Bronchial epithelial cell (primary cell): ENCODE measurements at regions not wholly inside any gene's neighbourhood (a gene's known extent, or its start where the extent isn't known, plus 50 kb on each side); places are given as distances from the start of the nearest gene placed in this dataset.

Experiments used
- DNase-seq: peaks from one replicate; pipeline ENCODE4 v3.0.0-alpha.2; 2010; ENCODE audit warnings: low read depth
- FAIRE-seq: peaks from 2 replicates; lab custom pipeline; 2011; peaks lifted over from hg19 to GRCh38; lab: Jason Lieb, UNC
- H3K27me3 ChIP-seq: 2 replicates; pipeline ENCODE4 v1.5.1; 2011; ENCODE audit warnings: low read length; ENCODE audit not compliant: control insufficient read depth, insufficient read depth
- H3K36me3 ChIP-seq: 2 replicates; pipeline ENCODE4 v1.5.1; 2011; ENCODE audit warnings: low read length; ENCODE audit not compliant: control insufficient read depth, insufficient read depth
- H3K4me3 ChIP-seq: 2 replicates; pipeline ENCODE4 v1.5.1; 2011; ENCODE audit warnings: mild to moderate bottlenecking, low read depth, low read length, control low read depth
- CTCF ChIP-seq: IDR thresholded peaks from 2 replicates; pipeline ENCODE4 v1.5.1; 2011; ENCODE audit warnings: mild to moderate bottlenecking, moderate library complexity, low read length, control low read depth, inconsistent platforms; ENCODE audit not compliant: insufficient read depth, severe bottlenecking

GRCh38 chr5:128644863-128645262 is 106.8 kb upstream of the FBN2 start:
- H3K4me3 ChIP-seq: no peak overlapping the region
- no peaks in the 10 kb centered on the region for H3K27me3 ChIP-seq
- no peak for DNase-seq
- FAIRE-seq: no peak
- no peaks in the 10 kb centered on the region for H3K36me3 ChIP-seq
- TF ChIP-seq CTCF: no peak

GRCh38 chr5:128645581-128645980 is 107.5 kb upstream of the FBN2 start:
- Histone ChIP-seq H3K27me3 (no peaks in the 10 kb centered on the region), H3K4me3 (no peak overlapping the region), H3K36me3 (no peaks in the 10 kb centered on the region)
- FAIRE-seq (no peak), DNase-seq (no peak)
- TF ChIP-seq CTCF: no peak

GRCh38 chr5:128646176-128646575 is 108.1 kb upstream of the FBN2 start:
- DNase-seq (no peak), FAIRE-seq (no peak)
- no peaks in the 10 kb centered on the region for H3K36me3 ChIP-seq
- H3K27me3 ChIP-seq: no peaks in the 10 kb centered on the region
- no peak for TF ChIP-seq CTCF
- no peak overlapping the region for H3K4me3 ChIP-seq

GRCh38 chr5:128649192-128649591 is 111.1 kb upstream of the FBN2 start:
- no peak for FAIRE-seq
- peak; percentile 33 for DNase-seq
- no peaks in the 10 kb centered on the region for H3K36me3 ChIP-seq

GRCh38 chr5:128662997-128663396 is 125.0 kb upstream of the FBN2 start:
- no peak for TF ChIP-seq CTCF
- H3K36me3 ChIP-seq: no peaks in the 10 kb centered on the region

More at GRCh38 chr5:128649192-128649591, 111.1 kb upstream of the FBN2 start:
- TF ChIP-seq CTCF: no peak
- H3K4me3 ChIP-seq: no peak overlapping the region
- H3K27me3 ChIP-seq: no peaks in the 10 kb centered on the region

GRCh38 chr5:128665747-128666355 is 127.8 kb upstream of the FBN2 start:
- TF ChIP-seq CTCF: no peak
- Histone ChIP-seq H3K4me3 (no peak overlapping the region), H3K27me3 (no peaks in the 10 kb centered on the region), H3K36me3 (no peaks in the 10 kb centered on the region)
- DNase-seq (peak; percentile 48), FAIRE-seq (no peak)

More at GRCh38 chr5:128662997-128663396, 125.0 kb upstream of the FBN2 start:
- Histone ChIP-seq H3K27me3 (no peaks in the 10 kb centered on the region), H3K4me3 (no peak overlapping the region)
- FAIRE-seq (no peak), DNase-seq (no peak)
